IMR-90 (cell line): ENCODE measurements at regions not wholly inside any gene's neighbourhood (a gene's known extent, or its start where the extent isn't known, plus 50 kb on each side); places are given as distances from the start of the nearest gene placed in this dataset.

ENCODE experiments used
- ATAC-seq: fragments of 200-7000 bp; cut with Tn5 transposase; 2 replicates; pipeline ENCODE4 v1.9.1; 2020; ENCODE audit warnings: low read depth, mild to moderate bottlenecking, moderate library complexity
- BruUV-seq: library from RNA; stranded (reverse); fragments of 400-500 nt; replicated peaks from 2 replicates; lab custom pipeline; 2021; lab: Mats Ljungman, UMichigan
- CTCF ChIA-PET: fragments of 300-600 bp; formaldehyde crosslinking; extraction: SDS; loops from one replicate; lab custom pipeline; 2021; ENCODE audit warnings: antibody characterized with exemption; lab: Yijun Ruan, JAX
- POLR2A ChIA-PET: fragments of 300-600 bp; sonication (Branson Sonifier 250); formaldehyde crosslinking; loops from one replicate; lab custom pipeline; 2022; ENCODE audit warnings: antibody characterized with exemption; ENCODE audit not compliant: unreplicated experiment; lab: Charles Lee
- DNase-seq: peaks from one replicate; pipeline ENCODE4 v3.0.0; 2013
- H2AFZ ChIP-seq: replicated peaks from 2 replicates; pipeline ENCODE3; 2013; ENCODE audit warnings: low read length, mild to moderate bottlenecking; ENCODE audit not compliant: poor library complexity
- H2AK5ac ChIP-seq: 2 replicates; pipeline ENCODE4 v1.6.1; 2013; ENCODE audit warnings: low read depth, low read length, inconsistent platforms
- H2AK9ac ChIP-seq: replicated peaks from 2 replicates; pipeline ENCODE3; 2013; ENCODE audit warnings: mild to moderate bottlenecking, low read depth, low read length, moderate library complexity; ENCODE audit not compliant: poor library complexity
- H2BK120ac ChIP-seq: 2 replicates; pipeline ENCODE4 v1.6.1; 2013; ENCODE audit warnings: low read depth, low read length, inconsistent platforms
- H2BK15ac ChIP-seq: 3 replicates; pipeline ENCODE4 v1.6.1; 2013; ENCODE audit warnings: low read depth, low read length, inconsistent platforms
- H2BK20ac ChIP-seq: 2 replicates; pipeline ENCODE4 v1.6.1; 2013; ENCODE audit warnings: low read depth, mild to moderate bottlenecking, inconsistent platforms, low read length, moderate library complexity
- H2BK5ac ChIP-seq: 2 replicates; pipeline ENCODE4 v1.6.1; 2013; ENCODE audit warnings: mild to moderate bottlenecking, low read depth, low read length, inconsistent platforms; ENCODE audit not compliant: poor library complexity, severe bottlenecking
- H3K14ac ChIP-seq: replicated peaks from 2 replicates; pipeline ENCODE4 v1.6.1; 2013; ENCODE audit warnings: low read depth, low read length, inconsistent platforms
- H3K18ac ChIP-seq: 2 replicates; pipeline ENCODE4 v1.6.1; 2013; ENCODE audit warnings: low read depth, low read length, control low read depth
- H3K23ac ChIP-seq: 2 replicates; pipeline ENCODE4 v1.6.1; 2013; ENCODE audit warnings: low read depth, low read length, inconsistent platforms
- H3K27ac ChIP-seq: 2 replicates; pipeline ENCODE4 v1.5.1; 2013; ENCODE audit warnings: mild to moderate bottlenecking, control low read depth, low read length; ENCODE audit not compliant: insufficient read depth
- H3K27me3 ChIP-seq: 2 replicates; pipeline ENCODE4 v1.6.1; 2013; ENCODE audit warnings: low read length; ENCODE audit not compliant: control insufficient read depth, insufficient read depth
- H3K36me3 ChIP-seq: 2 replicates; pipeline ENCODE4 v1.6.1; 2013; ENCODE audit warnings: low read length, mixed read lengths; ENCODE audit not compliant: control insufficient read depth, insufficient read depth
- H3K4ac ChIP-seq: 2 replicates; pipeline ENCODE4 v1.6.1; 2013; ENCODE audit warnings: low read depth, low read length, inconsistent platforms
- H3K4me1 ChIP-seq: 2 replicates; pipeline ENCODE4 v1.6.1; 2013; ENCODE audit warnings: low read length, mixed read lengths; ENCODE audit not compliant: control insufficient read depth, insufficient read depth
- H3K4me2 ChIP-seq: 2 replicates; pipeline ENCODE4 v1.6.1; 2013; ENCODE audit warnings: low read depth, mild to moderate bottlenecking, control low read depth, low read length, moderate library complexity
- H3K4me3 ChIP-seq: 2 replicates; pipeline ENCODE4 v1.5.1; 2013; ENCODE audit warnings: low read depth, mild to moderate bottlenecking, control low read depth, low read length, moderate library complexity; ENCODE audit not compliant: insufficient read depth
- H3K56ac ChIP-seq: 2 replicates; pipeline ENCODE4 v1.6.1; 2013; ENCODE audit warnings: low read length, inconsistent platforms; ENCODE audit not compliant: insufficient read depth; ENCODE audit errors: extremely low read depth
- H3K79me1 ChIP-seq, 2 experiments: 2 replicates each; pipeline ENCODE4 v1.6.1; 2013; ENCODE audit warnings: low read length in 2 of 2, inconsistent platforms in 1 of 2, low read depth in 1 of 2
- H3K9ac ChIP-seq: 2 replicates; pipeline ENCODE4 v1.6.1; 2013; ENCODE audit warnings: low read depth, low read length, control low read depth
- H3K9me1 ChIP-seq: 2 replicates; pipeline ENCODE4 v1.6.1; 2013; ENCODE audit warnings: low read length, inconsistent platforms; ENCODE audit not compliant: insufficient read depth
- H3K9me3 ChIP-seq: 2 replicates; pipeline ENCODE4 v1.6.1; 2013; ENCODE audit warnings: low read length; ENCODE audit not compliant: control insufficient read depth, insufficient read depth
- H4K20me1 ChIP-seq: 2 replicates; pipeline ENCODE4 v1.6.1; 2013; ENCODE audit warnings: low read length, inconsistent platforms; ENCODE audit not compliant: insufficient read depth
- H4K5ac ChIP-seq: 2 replicates; pipeline ENCODE4 v1.6.1; 2013; ENCODE audit warnings: mild to moderate bottlenecking, low read depth, low read length, control low read depth
- H4K8ac ChIP-seq, 2 experiments: 2 replicates each; pipeline ENCODE4 v1.6.1; 2013; ENCODE audit warnings: low read depth in 2 of 2, low read length in 2 of 2, control low read depth in 1 of 2, inconsistent platforms in 1 of 2
- H4K91ac ChIP-seq: 2 replicates; pipeline ENCODE4 v1.6.1; 2013; ENCODE audit warnings: low read depth, low read length, inconsistent platforms; ENCODE audit not compliant: insufficient read depth
- CHD1 ChIP-seq: IDR thresholded peaks from 2 replicates; pipeline ENCODE4 v1.6.1; 2012; ENCODE audit warnings: low read depth, low read length, improper control_type of control experiment
- MAFK ChIP-seq: IDR thresholded peaks from 2 replicates; pipeline ENCODE4 v1.6.1; 2012; ENCODE audit warnings: low read depth, low read length, improper control_type of control experiment
- MXI1 ChIP-seq: IDR thresholded peaks from 2 replicates; pipeline ENCODE4 v1.6.1; 2012; ENCODE audit warnings: low read depth, mild to moderate bottlenecking, low read length, moderate library complexity, borderline replicate concordance
- POLR2A ChIP-seq: IDR thresholded peaks from 2 replicates; pipeline ENCODE4 v1.6.1; 2012; ENCODE audit warnings: mild to moderate bottlenecking, low read depth, low read length
- WGBS, 2 experiments: methylation state at CpG; one replicate each; pipeline versions ENCODE4 v1.1.5 to v1.1.7; 2013; ENCODE audit warnings: missing lambda C conversion rate in 2 of 2; ENCODE audit not compliant: insufficient read length in 1 of 2; ENCODE audit errors: extremely low coverage in 2 of 2; 5-methylcytosine and 5-hydroxymethylcytosine counted together
- dilution Hi-C: fragments of 300-500 bp; cut with HindIII; formaldehyde crosslinking; loops from one replicate; pipeline ENCODE4 v1.14.3; 2018; ENCODE audit warnings: low sequenced_read_pairs; ENCODE audit not compliant: unreplicated experiment
- in situ Hi-C: fragments of 300-500 bp; cut with MboI; formaldehyde crosslinking; loops from 3 replicates; pipeline ENCODE4 v1.14.3; 2019; ENCODE audit warnings: low sequenced_read_pairs, inconsistent platforms, mixed read lengths
- intact Hi-C: fragments of 100-400 bp; cut with micrococcal nuclease; formaldehyde crosslinking; loops from 2 replicates; pipeline ENCODE4 v1.10.0; 2022
- TF ChIP-seq, protein P1 (sequence below): fragments of 150-350 bp; IDR thresholded peaks from 2 replicates; pipeline ENCODE4 v1.6.1; 2016; ENCODE audit warnings: low read depth, mild to moderate bottlenecking, low read length, moderate library complexity, borderline replicate concordance

GRCh38 chr11:92796744-92797143 lies 172.7 kb upstream of the MTNR1B start:
- no peak overlapping the region for H2AK5ac ChIP-seq
- H3K4me1 ChIP-seq: no peaks in the 10 kb centered on the region
- ATAC-seq (no peak), DNase-seq (no peak)
- H2BK120ac ChIP-seq: no peak overlapping the region
- TF ChIP-seq MXI1 (no peak), POLR2A (no peak), MAFK (no peak), CHD1 (no peak)
- TF ChIP-seq, protein P1, sequence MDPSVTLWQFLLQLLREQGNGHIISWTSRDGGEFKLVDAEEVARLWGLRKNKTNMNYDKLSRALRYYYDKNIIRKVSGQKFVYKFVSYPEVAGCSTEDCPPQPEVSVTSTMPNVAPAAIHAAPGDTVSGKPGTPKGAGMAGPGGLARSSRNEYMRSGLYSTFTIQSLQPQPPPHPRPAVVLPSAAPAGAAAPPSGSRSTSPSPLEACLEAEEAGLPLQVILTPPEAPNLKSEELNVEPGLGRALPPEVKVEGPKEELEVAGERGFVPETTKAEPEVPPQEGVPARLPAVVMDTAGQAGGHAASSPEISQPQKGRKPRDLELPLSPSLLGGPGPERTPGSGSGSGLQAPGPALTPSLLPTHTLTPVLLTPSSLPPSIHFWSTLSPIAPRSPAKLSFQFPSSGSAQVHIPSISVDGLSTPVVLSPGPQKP: no peak
- BruUV-seq: no TSS peak
- dilution Hi-C loops (no loop called here), in situ Hi-C loops (no loop called here), intact Hi-C loops (no loop called here)
- no peaks in the 10 kb centered on the region for H3K36me3 ChIP-seq
- H3K23ac ChIP-seq: no peak overlapping the region
- H3K79me1 ChIP-seq: no peaks in the 10 kb centered on the region
- H4K5ac ChIP-seq: no peak overlapping the region
- no peak overlapping the region for H2BK20ac ChIP-seq
- ChIA-PET POLR2A (no interaction called here), CTCF (no interaction called here)
- no peak overlapping the region for H2BK15ac ChIP-seq
- no peak overlapping the region for H4K91ac ChIP-seq
- H3K4me3 ChIP-seq: no peak overlapping the region
- H3K9me3 ChIP-seq: no peaks in the 10 kb centered on the region
- H3K27ac ChIP-seq: no peak overlapping the region
- no peaks in the 10 kb centered on the region for H4K20me1 ChIP-seq
- H4K8ac ChIP-seq: no peak overlapping the region
- no peak overlapping the region for H2AFZ ChIP-seq
- no peaks in the 10 kb centered on the region for H3K9me1 ChIP-seq
- H3K9ac ChIP-seq: no peak overlapping the region
- no peak overlapping the region for H3K14ac ChIP-seq
- H3K4ac ChIP-seq: no peak overlapping the region
- no peak overlapping the region for H3K4me2 ChIP-seq
- WGBS, 2 experiments: 33% methylated on average over 1 of the region's 1 CpG; no CpG with 5 or more reads in 1 of the 2 experiments
- no peak overlapping the region for H2BK5ac ChIP-seq
- H3K27me3 ChIP-seq: no peaks in the 10 kb centered on the region
- no peak overlapping the region for H2AK9ac ChIP-seq
- H3K18ac ChIP-seq: no peak overlapping the region
- H3K56ac ChIP-seq: no peak overlapping the region
